ENCODE measurements at regions not wholly inside any gene's neighbourhood (a gene's known extent, or its start where the extent isn't known, plus 50 kb on each side); places are given as distances from the start of the nearest gene placed in this dataset.

- no peak for TF ChIP-seq CTCF (IDR thresholded peaks at IDR 0.05)
- TF ChIP-seq GABPA (IDR thresholded peaks at IDR 0.05; ENCODE audit: low read depth) = no peak
- TF ChIP-seq MEF2A (IDR thresholded peaks at IDR 0.05; ENCODE audit: borderline replicate concordance, low read depth) = no peak
- no peak for TF ChIP-seq FOXM1 (IDR thresholded peaks at IDR 0.05; ENCODE audit: low read depth)
- TF ChIP-seq EP300 (IDR thresholded peaks at IDR 0.05; ENCODE audit: borderline replicate concordance in 1 of 2, low read depth in 1 of 2, low read length in 1 of 2) = no peak
- TF ChIP-seq REST (IDR thresholded peaks at IDR 0.05; ENCODE audit: low read depth, low read length) = no peak
- TF ChIP-seq SIN3A (IDR thresholded peaks at IDR 0.05; ENCODE audit: borderline replicate concordance, low read depth, low read length) = no peak
- no peak for TF ChIP-seq POLR2AphosphoS5 (IDR thresholded peaks at IDR 0.05; ENCODE audit: low read depth, low read length)
- no peak for TF ChIP-seq MAX (IDR thresholded peaks at IDR 0.05; ENCODE audit: low read depth)
- no peak for TF ChIP-seq EZH2phosphoT487 (IDR thresholded peaks at IDR 0.05; ENCODE audit: borderline replicate concordance, low read depth)
- TF ChIP-seq PBX3 (IDR thresholded peaks at IDR 0.05) = no peak
- no peak for TF ChIP-seq ZBTB33 (IDR thresholded peaks at IDR 0.05; ENCODE audit: borderline replicate concordance, low read depth)
- no peak for TF ChIP-seq RCOR1 (IDR thresholded peaks at IDR 0.05; ENCODE audit: low read length)
- no peak for TF ChIP-seq RFX5 (IDR thresholded peaks at IDR 0.05; ENCODE audit: low read length)
These were observed 77.3 kb downstream of the NFKBIZ start for GRCh38 chr3:101926594-101927105.
